Stimulated activated CD4-positive, alpha-beta T cell treated with anti-CD3 and anti-CD28 coated beads, Interleukin-4, amount 100 ng/mL, for 4 hours (primary cell): ENCODE measurements at regions not wholly inside any gene's neighbourhood (a gene's known extent, or its start where the extent isn't known, plus 50 kb on each side); places are given as distances from the start of the nearest gene placed in this dataset.

Source experiments
- DNase-seq, 2 experiments: peaks; one replicate each; pipeline ENCODE4 v3.0.0-alpha.2; 2020

- peak; percentile 20 to 55 for DNase-seq
Observed at GRCh38 chr10:69716711-69717560, 84.8 kb upstream of the COL13A1 start.

GRCh38 chr10:69718951-69719350 is 82.8 kb upstream of the COL13A1 start:
- no peak for DNase-seq

GRCh38 chr10:69721690-69722310 is 79.9 kb upstream of the COL13A1 start:
- no peak for DNase-seq

- no peak for DNase-seq
Observed at GRCh38 chr10:69723653-69724052, 78.1 kb upstream of the COL13A1 start.

- no peak for DNase-seq
Observed at GRCh38 chr10:69726850-69727249, 74.9 kb upstream of the COL13A1 start.

GRCh38 chr10:69728335-69728870 is 73.3 kb upstream of the COL13A1 start:
- DNase-seq = no peak

- DNase-seq = no peak
Observed at GRCh38 chr10:69729326-69730048, 72.2 kb upstream of the COL13A1 start.

GRCh38 chr10:69730251-69731156 is 71.2 kb upstream of the COL13A1 start:
- no peak for DNase-seq

- DNase-seq = no peak
Observed at GRCh38 chr10:69731184-69731583, 70.5 kb upstream of the COL13A1 start.

GRCh38 chr10:69731698-69732097 is 70.0 kb upstream of the COL13A1 start:
- no peak for DNase-seq

GRCh38 chr10:69732147-69732825 is 69.4 kb upstream of the COL13A1 start:
- DNase-seq = no peak

GRCh38 chr10:69732826-69733150 is 68.9 kb upstream of the COL13A1 start:
- no peak for DNase-seq

- DNase-seq = no peak
Observed at GRCh38 chr10:69733791-69734261, 67.9 kb upstream of the COL13A1 start.

GRCh38 chr10:69734416-69734796 is 67.3 kb upstream of the COL13A1 start:
- DNase-seq = no peak

GRCh38 chr10:69734797-69735468 is 66.8 kb upstream of the COL13A1 start:
- DNase-seq = no peak

GRCh38 chr10:69736886-69737641 is 64.6 kb upstream of the COL13A1 start:
- no peak for DNase-seq

- no peak for DNase-seq
Observed at GRCh38 chr10:69738071-69738470, 63.6 kb upstream of the COL13A1 start.

- no peak for DNase-seq
Observed at GRCh38 chr10:69738858-69739435, 62.8 kb upstream of the COL13A1 start.

- DNase-seq = no peak
Observed at GRCh38 chr10:69739634-69740033, 62.1 kb upstream of the COL13A1 start.

- no peak for DNase-seq
Observed at GRCh38 chr10:69740126-69740525, 61.6 kb upstream of the COL13A1 start.
